ENCODE measurements at regions not wholly inside any gene's neighbourhood (a gene's known extent, or its start where the extent isn't known, plus 50 kb on each side); places are given as distances from the start of the nearest gene placed in this dataset.
"Not testable (repeated sequence)": the region's sequence is repeated elsewhere in the genome, so short reads cannot be mapped to it uniquely, and the experiment has no call there.

DNA sequence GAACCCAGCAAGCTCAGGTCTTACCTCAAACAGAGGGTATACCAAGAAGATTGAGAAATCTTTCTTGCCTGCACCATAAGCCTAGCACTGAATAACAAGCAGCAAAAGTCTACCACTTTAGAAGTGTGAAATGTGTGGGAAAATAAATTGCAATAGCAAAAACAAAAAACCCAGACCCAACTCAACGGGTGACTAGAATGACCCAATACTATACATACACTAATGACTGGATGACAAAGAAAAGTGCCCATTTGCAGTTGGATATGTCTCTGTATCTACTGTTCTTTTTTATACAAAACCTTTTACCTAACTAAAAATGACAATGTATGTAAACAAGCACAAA, 950.6 kb downstream of the TRIB2 start:
- intact Hi-C loops (cut with DNase I; ENCODE audit: low total_unique reads), result no loop called here
- H3K27me3 ChIP-seq, result no peaks in the 10 kb centered on the region
- DNase-seq, result no peak
- H3K36me3 ChIP-seq (ENCODE audit: low read depth, missing control alignments), result no peaks in the 10 kb centered on the region
- H3K27ac ChIP-seq, result no peak overlapping the region
- H3K9me3 ChIP-seq, result no peaks in the 10 kb centered on the region
- no peaks in the 10 kb centered on the region for H3K4me1 ChIP-seq
- no peak overlapping the region for H3K4me3 ChIP-seq
- TF ChIP-seq, protein P1, sequence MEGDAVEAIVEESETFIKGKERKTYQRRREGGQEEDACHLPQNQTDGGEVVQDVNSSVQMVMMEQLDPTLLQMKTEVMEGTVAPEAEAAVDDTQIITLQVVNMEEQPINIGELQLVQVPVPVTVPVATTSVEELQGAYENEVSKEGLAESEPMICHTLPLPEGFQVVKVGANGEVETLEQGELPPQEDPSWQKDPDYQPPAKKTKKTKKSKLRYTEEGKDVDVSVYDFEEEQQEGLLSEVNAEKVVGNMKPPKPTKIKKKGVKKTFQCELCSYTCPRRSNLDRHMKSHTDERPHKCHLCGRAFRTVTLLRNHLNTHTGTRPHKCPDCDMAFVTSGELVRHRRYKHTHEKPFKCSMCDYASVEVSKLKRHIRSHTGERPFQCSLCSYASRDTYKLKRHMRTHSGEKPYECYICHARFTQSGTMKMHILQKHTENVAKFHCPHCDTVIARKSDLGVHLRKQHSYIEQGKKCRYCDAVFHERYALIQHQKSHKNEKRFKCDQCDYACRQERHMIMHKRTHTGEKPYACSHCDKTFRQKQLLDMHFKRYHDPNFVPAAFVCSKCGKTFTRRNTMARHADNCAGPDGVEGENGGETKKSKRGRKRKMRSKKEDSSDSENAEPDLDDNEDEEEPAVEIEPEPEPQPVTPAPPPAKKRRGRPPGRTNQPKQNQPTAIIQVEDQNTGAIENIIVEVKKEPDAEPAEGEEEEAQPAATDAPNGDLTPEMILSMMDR (IDR thresholded peaks at IDR 0.05), result no peak
- no peak for TF ChIP-seq POLR2A (IDR thresholded peaks at IDR 0.05)
- WGBS, 2 donors, result 91 to 93% methylated on average over 1 of the region's 1 CpG

- Histone ChIP-seq H3K36me3 (ENCODE audit: low read depth, missing control alignments) (no peaks in the 10 kb centered on the region), H3K4me3 (no peak overlapping the region), H3K4me1 (no peaks in the 10 kb centered on the region), H3K27ac (no peak overlapping the region), H3K9me3 (no peaks in the 10 kb centered on the region), H3K27me3 (no peaks in the 10 kb centered on the region)
- intact Hi-C loops (cut with DNase I; ENCODE audit: low total_unique reads), result no loop called here
- no peak for DNase-seq
- TF ChIP-seq, protein P1 (IDR thresholded peaks at IDR 0.05), result no peak
- no peak for TF ChIP-seq POLR2A (IDR thresholded peaks at IDR 0.05)
- 55 to 65% methylated on average over 3 of the region's 3 CpGs for WGBS, 2 donors
Observed at GRCh38 chr2:13669607-13670006, 952.9 kb downstream of the TRIB2 start.

DNA sequence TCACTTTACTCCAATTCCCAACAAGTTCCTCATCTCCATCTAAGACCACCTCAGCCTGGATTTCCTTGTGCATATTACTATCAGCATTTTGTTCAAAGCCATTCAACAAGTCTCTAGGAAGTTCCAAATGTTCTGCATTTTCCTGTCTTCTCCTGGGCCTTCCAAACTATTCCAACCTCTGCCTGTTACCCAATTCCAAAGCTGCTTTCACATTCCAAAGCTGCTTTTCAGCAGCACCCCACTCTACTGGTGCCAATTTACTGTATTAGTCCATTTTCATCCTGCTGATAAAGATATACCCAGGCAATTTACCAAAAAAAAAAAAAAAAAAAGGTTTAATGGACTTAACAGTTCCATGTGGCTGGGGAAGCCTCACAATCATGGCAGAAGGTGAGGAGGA, 957.1 kb downstream of the TRIB2 start:
- H3K4me1 ChIP-seq; H3K9me3 ChIP-seq; H3K4me3 ChIP-seq; H3K27me3 ChIP-seq; H3K36me3 ChIP-seq (ENCODE audit: low read depth, missing control alignments); DNase-seq; H3K27ac ChIP-seq; intact Hi-C loops (cut with DNase I; ENCODE audit: low total_unique reads): not testable (repeated sequence)

- no peak for DNase-seq
- no peak for TF ChIP-seq POLR2A (IDR thresholded peaks at IDR 0.05)
- TF ChIP-seq, protein P1 (IDR thresholded peaks at IDR 0.05), result no peak
- Histone ChIP-seq H3K4me3 (no peak overlapping the region), H3K36me3 (ENCODE audit: low read depth, missing control alignments) (no peaks in the 10 kb centered on the region), H3K9me3 (no peaks in the 10 kb centered on the region), H3K27me3 (no peaks in the 10 kb centered on the region), H3K27ac (no peak overlapping the region), H3K4me1 (no peaks in the 10 kb centered on the region)
- 84 to 85% methylated on average over 2 of the region's 2 CpGs for whole genome bisulfite sequencing, 2 donors
- intact Hi-C loops (cut with DNase I; ENCODE audit: low total_unique reads), result no loop called here
Observed at GRCh38 chr2:13676269-13676668, 956.2 kb upstream of the LRATD1 start.

DNA sequence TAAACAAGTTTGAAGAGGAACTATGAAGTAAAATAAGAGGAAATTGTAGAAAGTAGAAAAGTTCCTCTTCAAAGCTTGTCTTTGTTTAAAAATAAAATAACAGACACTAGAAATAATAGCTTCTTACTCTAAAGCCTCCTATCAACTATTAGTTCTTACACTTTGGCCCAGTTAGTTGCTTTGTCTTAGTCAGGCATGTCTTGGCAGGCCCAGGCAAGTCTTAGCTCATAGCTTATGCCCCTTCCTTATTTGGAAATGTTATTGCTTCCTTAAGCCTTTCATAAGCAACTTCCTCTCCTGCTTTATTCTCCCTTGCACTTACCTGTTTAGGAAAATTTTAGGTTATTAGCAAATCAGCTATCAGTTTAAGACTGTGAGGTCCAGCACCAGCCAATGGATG, 950.6 kb upstream of the LRATD1 start:
- no peak for DNase-seq
- Histone ChIP-seq H3K4me3 (no peak overlapping the region), H3K27ac (no peak overlapping the region), H3K36me3 (ENCODE audit: low read depth, missing control alignments) (no peaks in the 10 kb centered on the region), H3K9me3 (no peaks in the 10 kb centered on the region), H3K27me3 (no peaks in the 10 kb centered on the region), H3K4me1 (peaks cover 8% of the 10 kb centered on the region)
- intact Hi-C loops (cut with DNase I; ENCODE audit: low total_unique reads), result no loop called here
- TF ChIP-seq, protein P1 (IDR thresholded peaks at IDR 0.05), result no peak
- TF ChIP-seq POLR2A (IDR thresholded peaks at IDR 0.05), result no peak

All from testis (tissue), 2 donors.